GM18517 (cell line): ENCODE measurements at regions not wholly inside any gene's neighbourhood (a gene's known extent, or its start where the extent isn't known, plus 50 kb on each side); places are given as distances from the start of the nearest gene placed in this dataset.

Experiments
- ATAC-seq: cut with Tn5 transposase; IDR thresholded peaks from one replicate; pipeline ENCODE4 v1.9.1; 2021; ENCODE audit warnings: mild to moderate bottlenecking, moderate library complexity; ENCODE audit not compliant: unreplicated experiment

GRCh38 chr3:80114694-80115093, 346.9 kb upstream of the ROBO1 start:
- ATAC-seq: no peak

- no peak for ATAC-seq
Measured at GRCh38 chr3:80113331-80113730, 345.5 kb upstream of the ROBO1 start.

GRCh38 chr3:80099559-80100066, 331.8 kb upstream of the ROBO1 start:
- ATAC-seq: no peak

DNA sequence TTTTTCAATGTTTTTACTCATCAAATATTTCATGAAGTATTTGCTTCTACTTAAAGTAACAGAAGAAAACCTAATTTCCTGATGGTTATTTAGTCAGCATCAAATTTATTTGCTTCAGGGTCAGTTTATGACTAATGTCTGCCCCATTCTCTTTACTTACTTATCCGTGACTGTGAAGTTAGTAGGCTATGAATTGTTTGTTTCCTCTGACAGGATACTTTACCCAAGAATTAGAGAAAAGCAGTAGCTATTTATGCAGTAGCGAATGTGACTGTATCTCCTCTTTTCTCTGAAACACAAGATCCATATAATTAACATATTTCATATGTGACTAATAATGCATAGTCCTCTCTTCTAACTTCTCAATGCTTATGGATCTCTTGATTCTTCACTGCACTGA, 329.9 kb upstream of the ROBO1 start:
- no peak for ATAC-seq

DNA sequence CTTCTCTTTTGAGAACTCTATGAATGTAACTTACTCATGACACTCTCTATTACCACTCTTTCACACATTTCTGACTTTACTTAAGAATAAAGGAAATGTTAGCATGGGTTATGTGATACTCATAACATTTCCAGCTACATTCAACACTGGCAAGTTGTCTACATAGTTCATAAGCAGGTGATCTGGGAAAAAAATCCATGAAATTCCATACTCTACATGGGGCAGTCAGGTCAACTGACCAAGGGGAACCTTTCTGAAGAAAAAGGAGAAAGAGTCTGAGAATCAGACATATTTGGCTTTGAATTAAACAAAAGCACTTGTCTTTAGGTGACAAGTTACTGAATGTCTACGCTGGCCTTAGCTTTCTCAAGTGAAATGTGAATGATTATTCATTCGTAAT, 329.1 kb upstream of the ROBO1 start:
- ATAC-seq: no peak

DNA sequence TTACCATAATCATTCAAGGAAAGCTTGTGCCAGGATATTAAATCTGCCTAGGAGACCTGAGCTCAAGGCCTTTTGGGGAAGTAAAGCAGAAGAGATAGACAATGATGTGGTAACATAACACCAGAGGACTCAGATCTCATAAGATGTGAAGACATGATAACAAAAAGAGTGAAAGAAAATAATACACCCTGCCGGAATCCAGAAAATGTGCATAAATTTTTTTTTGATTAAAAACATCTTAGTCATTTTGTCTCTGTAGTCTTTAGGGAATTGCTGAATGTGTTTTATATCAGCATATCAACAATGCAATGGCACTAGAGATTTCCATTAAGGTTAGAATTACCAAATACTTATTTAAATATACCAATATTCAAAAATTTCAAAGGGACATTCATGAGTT, 326.8 kb upstream of the ROBO1 start:
- no peak for ATAC-seq

- no peak for ATAC-seq
Measured at GRCh38 chr3:80087767-80088166, 320.0 kb upstream of the ROBO1 start.

GRCh38 chr3:80086426-80086825, 318.6 kb upstream of the ROBO1 start:
- no peak for ATAC-seq

GRCh38 chr3:80079886-80080285, 312.1 kb upstream of the ROBO1 start:
- no peak for ATAC-seq

- ATAC-seq: no peak
Measured at GRCh38 chr3:80068459-80068858, 300.7 kb upstream of the ROBO1 start.

- no peak for ATAC-seq
Measured at GRCh38 chr3:80063535-80063934, 295.7 kb upstream of the ROBO1 start.

DNA sequence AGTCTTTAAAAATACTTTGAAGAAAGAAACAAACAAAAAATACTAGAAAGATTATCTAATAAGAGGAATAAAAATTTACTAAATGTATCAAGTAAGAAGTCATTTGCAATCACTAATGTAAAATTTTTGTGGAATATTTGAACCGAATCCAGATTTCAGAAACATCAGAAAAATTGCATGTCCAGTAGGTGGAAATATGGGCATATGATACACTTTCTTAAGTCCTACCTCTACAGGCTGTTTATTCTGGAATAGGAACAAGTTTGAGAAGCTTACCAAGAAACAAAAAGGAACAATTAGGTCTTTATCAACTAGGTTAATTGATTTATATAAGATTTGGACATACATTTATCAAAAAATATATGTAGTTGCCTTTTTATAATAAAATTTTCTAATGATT, 292.9 kb upstream of the ROBO1 start:
- no peak for ATAC-seq

- ATAC-seq: no peak
Measured at GRCh38 chr3:80055306-80055705, 287.5 kb upstream of the ROBO1 start.

DNA sequence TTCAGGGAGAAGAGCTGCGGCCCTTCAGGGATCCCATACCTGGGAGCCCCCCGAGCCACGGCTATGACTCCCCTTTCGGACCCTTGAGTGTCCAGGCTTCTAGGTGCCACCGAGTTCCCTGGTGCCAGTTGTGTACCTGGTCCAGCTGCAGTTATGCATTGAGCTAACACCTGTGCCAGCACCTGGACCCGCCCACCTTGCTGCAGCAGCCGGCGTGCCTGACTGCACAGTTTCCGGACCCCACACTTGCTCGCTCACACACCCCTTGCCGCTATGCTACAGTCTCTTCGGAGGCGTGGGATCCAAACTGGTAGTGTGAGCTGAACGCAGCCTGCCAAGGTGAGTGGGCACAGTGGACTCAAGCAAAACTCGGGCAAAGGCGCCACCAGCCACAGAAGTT, 284.5 kb upstream of the ROBO1 start:
- ATAC-seq: no peak

DNA sequence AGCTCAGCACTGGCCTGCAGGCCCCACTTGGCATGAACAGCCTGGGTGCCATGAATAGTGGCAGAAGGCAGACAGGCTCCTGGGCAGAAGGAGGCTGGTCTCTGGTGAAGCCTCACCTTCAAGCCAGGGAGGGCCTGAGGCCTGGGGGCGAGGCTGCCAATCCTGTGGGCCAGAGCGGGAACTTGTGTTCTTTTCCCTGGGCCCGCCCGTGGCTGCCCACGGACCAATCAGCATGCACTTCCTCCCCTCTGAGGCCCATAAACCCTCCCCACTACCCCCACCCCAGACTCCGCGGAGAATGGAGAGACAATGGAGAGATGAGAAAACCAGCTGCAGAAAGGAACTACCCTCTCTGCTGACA, 283.8 kb upstream of the ROBO1 start:
- ATAC-seq: no peak

DNA sequence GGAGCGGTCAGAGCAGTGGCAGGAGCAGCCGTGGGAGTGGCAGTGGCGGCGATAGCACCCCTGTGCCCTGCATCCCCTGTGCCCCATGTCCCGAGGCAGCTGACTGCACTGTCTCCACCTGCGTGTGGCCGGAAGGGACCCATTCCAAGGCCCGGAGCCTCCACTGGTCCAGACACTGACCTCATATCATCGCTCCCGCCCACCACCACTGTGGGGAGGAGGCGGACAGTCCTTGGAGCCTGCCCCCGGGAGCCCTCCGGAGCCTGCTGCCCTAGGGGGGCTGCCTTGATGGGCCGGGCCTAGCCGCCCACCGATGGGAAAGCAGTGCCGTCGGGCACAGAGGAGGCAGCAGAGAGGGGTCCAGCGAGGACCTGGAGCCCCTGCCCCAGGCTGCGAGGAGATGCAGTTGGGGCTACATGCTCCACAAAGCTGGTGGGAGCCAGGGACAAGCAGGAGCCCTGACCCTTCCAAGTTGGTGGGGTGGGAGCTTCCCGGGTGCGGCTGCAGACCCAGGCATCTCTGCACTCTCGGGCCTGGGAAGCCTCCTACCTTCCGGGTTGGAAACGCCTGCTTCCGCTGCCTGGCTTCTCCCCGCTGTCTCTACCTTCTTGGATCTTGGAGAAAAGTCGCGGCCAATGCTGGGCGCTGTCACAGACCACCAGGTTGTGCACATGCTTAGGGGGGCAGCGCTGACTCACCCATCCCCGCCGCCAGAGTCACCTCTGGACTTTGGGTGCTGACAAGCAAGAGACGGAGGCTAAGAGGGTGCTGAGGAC, 283.2 kb upstream of the ROBO1 start:
- ATAC-seq: no peak

GRCh38 chr3:80043226-80043625, 275.4 kb upstream of the ROBO1 start:
- no peak for ATAC-seq

GRCh38 chr3:80040067-80040466, 272.3 kb upstream of the ROBO1 start:
- ATAC-seq: no peak

GRCh38 chr3:80036176-80036575, 268.4 kb upstream of the ROBO1 start:
- no peak for ATAC-seq

DNA sequence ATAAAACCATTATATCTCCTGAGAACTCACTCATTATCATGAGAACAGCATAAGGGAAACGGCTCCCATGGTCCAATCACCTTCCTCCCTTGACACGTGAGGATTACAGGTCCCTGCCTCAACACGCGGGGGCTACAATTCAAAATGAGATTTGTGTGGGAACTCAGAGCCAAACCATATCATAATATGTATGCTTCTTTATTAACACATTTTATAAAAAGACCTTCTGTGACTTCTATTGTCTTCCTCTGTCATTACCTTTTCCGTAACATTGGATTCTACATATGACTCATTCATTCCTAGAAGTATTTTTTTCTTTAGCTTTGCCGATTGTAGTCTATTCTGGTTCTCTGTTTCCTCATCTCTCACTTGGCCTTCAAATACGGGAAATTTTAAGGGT, 267.2 kb upstream of the ROBO1 start:
- no peak for ATAC-seq

- ATAC-seq: no peak
Measured at GRCh38 chr3:80023010-80023409, 255.2 kb upstream of the ROBO1 start.

- no peak for ATAC-seq
Measured at GRCh38 chr3:80018375-80018774, 250.6 kb upstream of the ROBO1 start.

DNA sequence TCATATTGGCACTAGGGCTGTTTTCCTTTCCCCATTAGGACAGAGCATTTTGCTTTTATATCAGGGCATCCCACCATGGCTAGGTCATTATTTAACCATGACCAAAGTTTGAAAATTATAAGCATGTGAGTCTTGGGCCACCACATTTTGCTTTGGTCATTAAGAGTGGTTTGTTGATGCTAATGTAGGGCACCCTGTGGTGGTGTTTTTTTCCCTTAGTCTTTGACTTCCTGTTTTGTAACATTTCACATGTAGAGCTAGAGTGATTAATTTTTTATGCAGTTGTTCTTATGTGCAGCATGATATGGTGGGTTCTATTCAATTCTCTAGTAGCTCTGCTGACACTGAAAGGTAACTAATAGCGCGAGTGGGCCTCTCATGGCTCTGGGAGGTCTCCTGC, 249.6 kb upstream of the ROBO1 start:
- ATAC-seq: no peak
